HL-60 (cell line): ENCODE measurements at regions not wholly inside any gene's neighbourhood (a gene's known extent, or its start where the extent isn't known, plus 50 kb on each side); places are given as distances from the start of the nearest gene placed in this dataset.

ENCODE experiments used
- DNase-seq, 2 experiments: peaks; one replicate each; pipeline ENCODE4 v3.0.0-alpha.2; 2010 to 2020; ENCODE audit warnings: low read depth in 1 of 2, low spot score in 1 of 2
- H3K27ac ChIP-seq: fragments of 250-450 bp; sonication (Bioruptor Pico); replicated peaks from 2 replicates; pipeline ENCODE4 v1.5.1; 2020; ENCODE audit warnings: mild to moderate bottlenecking, moderate library complexity
- H3K27me3 ChIP-seq: fragments of 250-450 bp; sonication (Bioruptor Pico); 2 replicates; pipeline ENCODE4 v1.5.1; 2021; ENCODE audit warnings: mild to moderate bottlenecking, moderate library complexity; ENCODE audit not compliant: insufficient read depth, poor library complexity, severe bottlenecking
- H3K4me3 ChIP-seq: replicated peaks from 2 replicates; pipeline ENCODE4 v1.5.1; 2011; ENCODE audit warnings: mild to moderate bottlenecking, control low read depth, low read length; ENCODE audit not compliant: insufficient read depth
- GABPA ChIP-seq: IDR thresholded peaks from 2 replicates; pipeline ENCODE4 v1.6.1; 2012; ENCODE audit warnings: low read depth
- POLR2AphosphoS5 ChIP-seq: IDR thresholded peaks from 2 replicates; pipeline ENCODE4 v1.6.1; 2012; ENCODE audit warnings: low read depth
- SPI1 ChIP-seq: IDR thresholded peaks from 2 replicates; pipeline ENCODE4 v1.6.1; 2012; ENCODE audit warnings: low read depth, mild to moderate bottlenecking, borderline replicate concordance
- TF ChIP-seq, protein P1 (sequence below): IDR thresholded peaks from 2 replicates; pipeline ENCODE4 v1.6.1; 2012; ENCODE audit warnings: low read depth; ENCODE audit not compliant: insufficient replicate concordance
- TF ChIP-seq, protein P2 (sequence below): IDR thresholded peaks from one replicate; pipeline ENCODE4 v1.5.1; 2011; ENCODE audit warnings: low read length, control low read depth, inconsistent platforms; ENCODE audit not compliant: insufficient read depth

DNA sequence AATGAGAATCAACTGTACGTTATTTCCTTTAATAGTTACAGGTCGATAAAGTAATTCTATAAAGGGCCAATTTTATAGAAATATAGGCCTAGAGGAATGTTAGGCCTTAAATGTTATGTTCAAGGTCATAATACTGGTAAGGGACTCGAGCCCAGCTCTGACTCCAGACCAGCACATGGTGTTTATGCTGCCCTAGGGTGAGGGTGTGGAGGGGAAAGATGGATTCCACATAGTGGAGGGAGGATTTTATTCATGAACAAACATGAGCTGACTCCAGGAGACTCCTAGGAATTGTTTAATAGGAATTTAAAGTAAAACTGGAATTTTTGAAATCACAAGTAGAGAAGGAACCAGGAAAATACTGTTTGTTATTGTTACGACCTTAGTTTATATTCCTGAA lies 139.9 kb downstream of the LACC1 start:
- TF ChIP-seq, protein P1, sequence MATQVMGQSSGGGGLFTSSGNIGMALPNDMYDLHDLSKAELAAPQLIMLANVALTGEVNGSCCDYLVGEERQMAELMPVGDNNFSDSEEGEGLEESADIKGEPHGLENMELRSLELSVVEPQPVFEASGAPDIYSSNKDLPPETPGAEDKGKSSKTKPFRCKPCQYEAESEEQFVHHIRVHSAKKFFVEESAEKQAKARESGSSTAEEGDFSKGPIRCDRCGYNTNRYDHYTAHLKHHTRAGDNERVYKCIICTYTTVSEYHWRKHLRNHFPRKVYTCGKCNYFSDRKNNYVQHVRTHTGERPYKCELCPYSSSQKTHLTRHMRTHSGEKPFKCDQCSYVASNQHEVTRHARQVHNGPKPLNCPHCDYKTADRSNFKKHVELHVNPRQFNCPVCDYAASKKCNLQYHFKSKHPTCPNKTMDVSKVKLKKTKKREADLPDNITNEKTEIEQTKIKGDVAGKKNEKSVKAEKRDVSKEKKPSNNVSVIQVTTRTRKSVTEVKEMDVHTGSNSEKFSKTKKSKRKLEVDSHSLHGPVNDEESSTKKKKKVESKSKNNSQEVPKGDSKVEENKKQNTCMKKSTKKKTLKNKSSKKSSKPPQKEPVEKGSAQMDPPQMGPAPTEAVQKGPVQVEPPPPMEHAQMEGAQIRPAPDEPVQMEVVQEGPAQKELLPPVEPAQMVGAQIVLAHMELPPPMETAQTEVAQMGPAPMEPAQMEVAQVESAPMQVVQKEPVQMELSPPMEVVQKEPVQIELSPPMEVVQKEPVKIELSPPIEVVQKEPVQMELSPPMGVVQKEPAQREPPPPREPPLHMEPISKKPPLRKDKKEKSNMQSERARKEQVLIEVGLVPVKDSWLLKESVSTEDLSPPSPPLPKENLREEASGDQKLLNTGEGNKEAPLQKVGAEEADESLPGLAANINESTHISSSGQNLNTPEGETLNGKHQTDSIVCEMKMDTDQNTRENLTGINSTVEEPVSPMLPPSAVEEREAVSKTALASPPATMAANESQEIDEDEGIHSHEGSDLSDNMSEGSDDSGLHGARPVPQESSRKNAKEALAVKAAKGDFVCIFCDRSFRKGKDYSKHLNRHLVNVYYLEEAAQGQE = no peak
- TF ChIP-seq, protein P2, sequence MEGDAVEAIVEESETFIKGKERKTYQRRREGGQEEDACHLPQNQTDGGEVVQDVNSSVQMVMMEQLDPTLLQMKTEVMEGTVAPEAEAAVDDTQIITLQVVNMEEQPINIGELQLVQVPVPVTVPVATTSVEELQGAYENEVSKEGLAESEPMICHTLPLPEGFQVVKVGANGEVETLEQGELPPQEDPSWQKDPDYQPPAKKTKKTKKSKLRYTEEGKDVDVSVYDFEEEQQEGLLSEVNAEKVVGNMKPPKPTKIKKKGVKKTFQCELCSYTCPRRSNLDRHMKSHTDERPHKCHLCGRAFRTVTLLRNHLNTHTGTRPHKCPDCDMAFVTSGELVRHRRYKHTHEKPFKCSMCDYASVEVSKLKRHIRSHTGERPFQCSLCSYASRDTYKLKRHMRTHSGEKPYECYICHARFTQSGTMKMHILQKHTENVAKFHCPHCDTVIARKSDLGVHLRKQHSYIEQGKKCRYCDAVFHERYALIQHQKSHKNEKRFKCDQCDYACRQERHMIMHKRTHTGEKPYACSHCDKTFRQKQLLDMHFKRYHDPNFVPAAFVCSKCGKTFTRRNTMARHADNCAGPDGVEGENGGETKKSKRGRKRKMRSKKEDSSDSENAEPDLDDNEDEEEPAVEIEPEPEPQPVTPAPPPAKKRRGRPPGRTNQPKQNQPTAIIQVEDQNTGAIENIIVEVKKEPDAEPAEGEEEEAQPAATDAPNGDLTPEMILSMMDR = no peak
- TF ChIP-seq GABPA = no peak
- TF ChIP-seq SPI1 = no peak
- TF ChIP-seq POLR2AphosphoS5 = no peak
- H3K27me3 ChIP-seq = peaks cover 5% of the 10 kb centered on the region
- H3K4me3 ChIP-seq = no peak overlapping the region
- DNase-seq = no peak
- no peak overlapping the region for H3K27ac ChIP-seq

DNA sequence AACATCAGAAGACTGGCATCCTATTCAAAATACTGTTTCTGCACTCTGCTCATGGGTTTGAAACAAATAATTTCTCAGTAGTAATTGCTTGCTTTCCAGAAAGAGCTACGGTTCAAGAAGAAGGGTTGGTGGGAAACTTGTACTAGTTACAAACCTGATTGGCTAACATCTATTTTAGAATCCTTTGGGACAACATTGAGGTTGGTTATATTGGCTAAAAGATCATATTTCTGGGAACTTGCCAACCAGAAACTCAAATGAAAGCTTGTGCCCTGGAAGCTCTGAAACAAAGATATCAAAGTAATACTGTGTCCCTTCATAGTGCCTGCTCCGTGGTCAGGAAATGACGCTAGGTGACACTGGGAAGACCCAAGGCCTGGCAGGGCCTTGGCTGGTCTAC lies 141.7 kb downstream of the LACC1 start:
- no peak for DNase-seq
- Histone ChIP-seq H3K27me3 (peaks cover 8% of the 10 kb centered on the region), H3K4me3 (no peak overlapping the region), H3K27ac (no peak overlapping the region)
- TF ChIP-seq SPI1 (no peak), POLR2AphosphoS5 (no peak), GABPA (no peak)
- TF ChIP-seq, protein P1 = no peak
- TF ChIP-seq, protein P2 = no peak

DNA sequence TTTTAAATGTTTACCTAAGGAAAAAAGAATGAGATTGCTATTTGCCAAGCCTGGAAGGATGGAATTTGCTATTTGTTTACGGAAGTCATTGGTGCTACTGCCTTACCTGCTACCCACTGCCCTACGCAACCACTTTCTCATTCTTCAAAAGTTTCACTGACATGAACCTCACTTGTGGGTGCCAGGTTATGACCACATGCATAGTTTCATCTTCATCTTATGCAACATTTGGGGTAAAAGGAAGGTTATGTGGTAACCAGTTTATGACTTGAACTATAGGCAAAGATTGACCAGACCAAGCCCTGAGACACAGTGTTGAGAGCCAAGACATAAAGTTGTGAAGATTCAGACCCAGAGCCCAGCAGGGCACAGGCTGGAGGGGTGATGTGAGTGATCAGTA lies 142.5 kb downstream of the LACC1 start:
- peaks cover 8% of the 10 kb centered on the region for H3K27me3 ChIP-seq
- TF ChIP-seq, protein P1 = no peak
- TF ChIP-seq GABPA (no peak), POLR2AphosphoS5 (no peak), SPI1 (no peak)
- TF ChIP-seq, protein P2 = no peak
- H3K27ac ChIP-seq = no peak overlapping the region
- DNase-seq = no peak
- no peak overlapping the region for H3K4me3 ChIP-seq
